WERI-Rb-1 (cell line): ENCODE measurements at regions not wholly inside any gene's neighbourhood (a gene's known extent, or its start where the extent isn't known, plus 50 kb on each side); places are given as distances from the start of the nearest gene placed in this dataset.

ENCODE experiments used
- DNase-seq: peaks from one replicate; pipeline ENCODE4 v3.0.0-alpha.2; 2020
- H3K27ac ChIP-seq: fragments of 250-450 bp; sonication (Bioruptor Pico); 2 replicates; pipeline ENCODE4 v1.5.1; 2020; ENCODE audit warnings: mild to moderate bottlenecking, moderate library complexity
- H3K27me3 ChIP-seq: fragments of 250-450 bp; sonication (Bioruptor Pico); 2 replicates; pipeline ENCODE4 v1.5.1; 2021; ENCODE audit warnings: mild to moderate bottlenecking, low read depth, moderate library complexity; ENCODE audit not compliant: insufficient read depth, severe bottlenecking
- H3K36me3 ChIP-seq: fragments of 250-450 bp; sonication (Bioruptor Pico); 2 replicates; pipeline ENCODE4 v1.5.1; 2020; ENCODE audit warnings: mild to moderate bottlenecking, moderate library complexity
- H3K4me3 ChIP-seq: 2 replicates; pipeline ENCODE4 v1.5.1; 2011; ENCODE audit warnings: low read depth, mild to moderate bottlenecking, control low read depth, low read length
- H3K9me3 ChIP-seq: fragments of 250-450 bp; sonication (Bioruptor Pico); 2 replicates; pipeline ENCODE4 v1.5.1; 2021; ENCODE audit warnings: mild to moderate bottlenecking, moderate library complexity; ENCODE audit not compliant: severe bottlenecking
- CTCF ChIP-seq: IDR thresholded peaks from 2 replicates; pipeline ENCODE4 v1.5.1; 2011; ENCODE audit warnings: low read depth, mild to moderate bottlenecking, control low read depth, inconsistent platforms, low read length

- no peak overlapping the region for H3K4me3 ChIP-seq
- H3K36me3 ChIP-seq, result no peaks in the 10 kb centered on the region
- no peak overlapping the region for H3K27ac ChIP-seq
- no peak for DNase-seq
- no peak for TF ChIP-seq CTCF
- no peaks in the 10 kb centered on the region for H3K9me3 ChIP-seq
- no peaks in the 10 kb centered on the region for H3K27me3 ChIP-seq
These were observed 82.0 kb upstream of the NT5C1B start for GRCh38 chr2:18671363-18671762.

GRCh38 chr2:18668221-18668620 is 78.9 kb upstream of the NT5C1B start:
- no peak for TF ChIP-seq CTCF
- H3K4me3 ChIP-seq, result no peak overlapping the region

GRCh38 chr2:18664421-18664820 is 75.1 kb upstream of the NT5C1B start:
- H3K4me3 ChIP-seq, result no peak overlapping the region
- no peak for DNase-seq
- TF ChIP-seq CTCF, result no peak
- H3K36me3 ChIP-seq, result no peaks in the 10 kb centered on the region
- H3K9me3 ChIP-seq, result no peaks in the 10 kb centered on the region
- no peak overlapping the region for H3K27ac ChIP-seq
- H3K27me3 ChIP-seq, result peaks cover 12% of the 10 kb centered on the region

More at GRCh38 chr2:18668221-18668620, 78.9 kb upstream of the NT5C1B start:
- no peak for DNase-seq
- H3K9me3 ChIP-seq, result no peaks in the 10 kb centered on the region
- no peaks in the 10 kb centered on the region for H3K36me3 ChIP-seq
- no peak overlapping the region for H3K27ac ChIP-seq
- H3K27me3 ChIP-seq, result no peaks in the 10 kb centered on the region

GRCh38 chr2:18663861-18664260 is 74.5 kb upstream of the NT5C1B start:
- Histone ChIP-seq H3K27me3 (peaks cover 12% of the 10 kb centered on the region), H3K36me3 (no peaks in the 10 kb centered on the region), H3K27ac (no peak overlapping the region), H3K4me3 (no peak overlapping the region), H3K9me3 (no peaks in the 10 kb centered on the region)
- no peak for DNase-seq
- TF ChIP-seq CTCF, result no peak

GRCh38 chr2:18662689-18663088 is 73.3 kb upstream of the NT5C1B start:
- TF ChIP-seq CTCF, result no peak
- Histone ChIP-seq H3K4me3 (no peak overlapping the region), H3K36me3 (no peaks in the 10 kb centered on the region), H3K9me3 (no peaks in the 10 kb centered on the region), H3K27me3 (peaks cover 17% of the 10 kb centered on the region), H3K27ac (no peak overlapping the region)
- DNase-seq, result no peak

- H3K27ac ChIP-seq, result no peak overlapping the region
- TF ChIP-seq CTCF, result no peak
- H3K27me3 ChIP-seq, result peaks cover 19% of the 10 kb centered on the region
- no peaks in the 10 kb centered on the region for H3K9me3 ChIP-seq
- no peak for DNase-seq
- no peaks in the 10 kb centered on the region for H3K36me3 ChIP-seq
- no peak overlapping the region for H3K4me3 ChIP-seq
These were observed 70.5 kb upstream of the NT5C1B start for GRCh38 chr2:18659915-18660314.
